ENCODE measurements at regions not wholly inside any gene's neighbourhood (a gene's known extent, or its start where the extent isn't known, plus 50 kb on each side); places are given as distances from the start of the nearest gene placed in this dataset.
"Not testable (repeated sequence)": the region's sequence is repeated elsewhere in the genome, so short reads cannot be mapped to it uniquely, and the experiment has no call there.

- not testable (repeated sequence) for H4K20me1 ChIP-seq (replicated peaks; ENCODE audit: insufficient read depth); H2AFZ ChIP-seq; H3K4me3 ChIP-seq; DNase-seq (ENCODE audit: low spot score); H3K27me3 ChIP-seq (ENCODE audit: insufficient read depth); H3K36me3 ChIP-seq (ENCODE audit: insufficient read depth); H3K27me3 Mint-ChIP-seq (ENCODE audit: insufficient read depth, low read depth, poor library complexity); H3K27ac Mint-ChIP-seq; ATAC-seq; H3K4me2 ChIP-seq; H3K4me1 ChIP-seq (ENCODE audit: insufficient read depth); H3K79me2 ChIP-seq (replicated peaks; ENCODE audit: insufficient read depth); H3K4me3 Mint-ChIP-seq; H3F3A ChIP-seq (replicated peaks; ENCODE audit: low read depth); H3K9me2 ChIP-seq (ENCODE audit: insufficient read depth); H3K27ac ChIP-seq (ENCODE audit: low read depth); H3K4me1 Mint-ChIP-seq
- Mint-ChIP-seq H3K9me3 (peaks cover 27% of the 10 kb centered on the region), H3K36me3 (ENCODE audit: low read depth) (peaks cover 16% of the 10 kb centered on the region; the same call in 2 of the 3 replicates)
Measured at GRCh38 chr6:50921378-50921777, 102.7 kb downstream of the TFAP2B start.

GRCh38 chr6:50921968-50922367, 103.3 kb downstream of the TFAP2B start:
- H3K27me3 Mint-ChIP-seq (ENCODE audit: insufficient read depth, low read depth, poor library complexity) = no peaks in the 10 kb centered on the region
- H3K4me1 ChIP-seq (ENCODE audit: insufficient read depth) = no peaks in the 10 kb centered on the region; the same call in 1 of the 2 replicates
- H3K36me3 Mint-ChIP-seq (ENCODE audit: low read depth) = peaks cover 16% of the 10 kb centered on the region; the same call in 2 of the 3 replicates
- DNase-seq (ENCODE audit: low spot score) (no peak), ATAC-seq (no peak)
- no peaks in the 10 kb centered on the region for H3K36me3 ChIP-seq (ENCODE audit: insufficient read depth)
- H4K20me1 ChIP-seq (replicated peaks; ENCODE audit: insufficient read depth) = no peaks in the 10 kb centered on the region
- H3K27me3 ChIP-seq (ENCODE audit: insufficient read depth) = no peaks in the 10 kb centered on the region
- H2AFZ ChIP-seq = no peak overlapping the region
- no peak overlapping the region for H3K4me2 ChIP-seq
- H3K79me2 ChIP-seq (replicated peaks; ENCODE audit: insufficient read depth) = no peaks in the 10 kb centered on the region
- no peaks in the 10 kb centered on the region; the same call in 1 of the 2 replicates for H3K9me2 ChIP-seq (ENCODE audit: insufficient read depth)
- H3K4me1 Mint-ChIP-seq = peaks cover 2% of the 10 kb centered on the region; the same call in 2 of the 3 replicates
- peaks cover 27% of the 10 kb centered on the region for H3K9me3 Mint-ChIP-seq
- H3F3A ChIP-seq (replicated peaks; ENCODE audit: low read depth) = no peaks in the 10 kb centered on the region
- no peak overlapping the region for H3K4me3 Mint-ChIP-seq
- H3K27ac ChIP-seq (ENCODE audit: low read depth) = no peak overlapping the region
- H3K4me3 ChIP-seq = no peak overlapping the region
- H3K27ac Mint-ChIP-seq = no peak overlapping the region
- TF ChIP-seq CREB1 (CRISPR knock-in tag; IDR thresholded peaks at IDR 0.05; ENCODE audit: low read depth) = no peak
- TF ChIP-seq STAT1 (IDR thresholded peaks at IDR 0.05; ENCODE audit: unreplicated experiment) = no peak
- no peak for TF ChIP-seq JUNB (IDR thresholded peaks at IDR 0.05; ENCODE audit: unreplicated experiment)
- no peak for TF ChIP-seq ETS1 (IDR thresholded peaks at IDR 0.05)
- no peak for TF ChIP-seq CTCF (conservative IDR thresholded peaks at IDR 0.05; ENCODE audit: low read depth in 2 of 2)
- no peak for TF ChIP-seq ZNF462 (CRISPR knock-in tag; IDR thresholded peaks at IDR 0.05)
- TF ChIP-seq REST (IDR thresholded peaks at IDR 0.05; ENCODE audit: unreplicated experiment) = no peak
- no peak for TF ChIP-seq ZNF114 (CRISPR knock-in tag; IDR thresholded peaks at IDR 0.05)
- TF ChIP-seq EZH2 (IDR thresholded peaks at IDR 0.05; ENCODE audit: low read depth, unreplicated experiment) = no peak
- no peak for TF ChIP-seq EZH2phosphoT487 (IDR thresholded peaks at IDR 0.05; ENCODE audit: unreplicated experiment)
